Smooth muscle cell (in vitro differentiated cells): ENCODE measurements at regions not wholly inside any gene's neighbourhood (a gene's known extent, or its start where the extent isn't known, plus 50 kb on each side); places are given as distances from the start of the nearest gene placed in this dataset.
"Not testable (repeated sequence)": the region's sequence is repeated elsewhere in the genome, so short reads cannot be mapped to it uniquely, and the experiment has no call there.

Experiments
- DNase-seq: peaks from one replicate; lab custom pipeline; 2025; ENCODE audit not compliant: unreplicated experiment; lab: John Stamatoyannopoulos, UW
- H2AFZ ChIP-seq: fragments of 200-600 bp; sonication (generic); 2 replicates; pipeline ENCODE4 v1.6.0; 2016; ENCODE audit warnings: antibody characterized with exemption, low read depth, mild to moderate bottlenecking
- H3F3A ChIP-seq: fragments of 200-600 bp; sonication (generic); 2 replicates; pipeline ENCODE4 v1.6.0; 2017; ENCODE audit warnings: antibody characterized with exemption, low read depth
- H3K27ac ChIP-seq: fragments of 200-600 bp; sonication (generic); 2 replicates; pipeline ENCODE4 v1.5.1; 2016; ENCODE audit warnings: low read depth, mild to moderate bottlenecking
- H3K27me3 ChIP-seq: fragments of 200-600 bp; sonication (generic); 2 replicates; pipeline ENCODE4 v1.6.1; 2016; ENCODE audit warnings: low read depth, mild to moderate bottlenecking
- H3K36me3 ChIP-seq: fragments of 200-600 bp; sonication (generic); 2 replicates; pipeline ENCODE4 v1.5.1; 2016; ENCODE audit warnings: low read depth
- H3K4me1 ChIP-seq: fragments of 200-600 bp; sonication (generic); 2 replicates; pipeline ENCODE4 v1.5.1; 2016; ENCODE audit warnings: low read depth
- H3K4me2 ChIP-seq: fragments of 200-600 bp; sonication (generic); 2 replicates; pipeline ENCODE4 v1.6.0; 2016; ENCODE audit warnings: mild to moderate bottlenecking
- H3K4me3 ChIP-seq: fragments of 200-600 bp; sonication (generic); 2 replicates; pipeline ENCODE4 v1.5.1; 2016; ENCODE audit warnings: mild to moderate bottlenecking
- H3K79me2 ChIP-seq: fragments of 200-600 bp; sonication (generic); 2 replicates; pipeline ENCODE4 v1.6.0; 2016; ENCODE audit warnings: low read depth, mild to moderate bottlenecking
- H3K9ac ChIP-seq: fragments of 200-600 bp; sonication (generic); 2 replicates; pipeline ENCODE4 v1.6.0; 2016; ENCODE audit warnings: low read depth
- H3K9me3 ChIP-seq: fragments of 200-600 bp; sonication (generic); replicated peaks from 2 replicates; pipeline ENCODE4 v1.5.1; 2016; ENCODE audit warnings: low read depth
- H4K20me1 ChIP-seq: fragments of 200-600 bp; sonication (generic); 2 replicates; pipeline ENCODE4 v1.6.0; 2016; ENCODE audit warnings: low read depth
- WGBS: methylation state at CpG from one replicate; pipeline ENCODE4 v1.1.7; 2016; ENCODE audit warnings: low lambda C conversion rate; 5-methylcytosine and 5-hydroxymethylcytosine counted together
- TF ChIP-seq, protein P1 (sequence below): fragments of 200-600 bp; sonication (generic); IDR thresholded peaks from 2 replicates; pipeline ENCODE4 v1.5.1; 2017; ENCODE audit warnings: borderline replicate concordance, mild to moderate bottlenecking, antibody characterized with exemption; ENCODE audit not compliant: insufficient read depth, poor library complexity, severe bottlenecking

DNA sequence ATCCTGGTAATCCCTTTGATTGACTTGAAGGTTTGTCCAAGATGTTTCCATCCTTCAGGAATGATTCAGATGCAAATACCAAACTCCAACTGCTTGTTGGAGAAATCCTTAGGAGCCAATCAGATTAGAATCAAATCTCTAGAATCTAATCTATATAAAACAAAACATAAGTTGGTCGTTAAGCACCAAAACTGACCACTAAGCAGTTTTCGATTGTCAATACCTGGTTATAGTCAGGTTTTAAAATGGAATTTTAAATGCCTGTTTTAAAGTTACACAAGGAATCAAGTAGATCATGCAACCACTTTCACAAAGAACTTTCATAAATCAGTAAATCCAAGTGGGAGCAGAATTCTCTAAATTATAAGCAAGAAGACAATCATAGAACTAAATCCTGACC lies 236.1 kb downstream of the PARM1 start:
- Histone ChIP-seq H3K4me2 (no peak overlapping the region), H3K9ac (no peak overlapping the region), H4K20me1 (no peaks in the 10 kb centered on the region), H3K36me3 (no peaks in the 10 kb centered on the region), H3K27me3 (no peaks in the 10 kb centered on the region), H3K79me2 (no peaks in the 10 kb centered on the region), H3F3A (no peaks in the 10 kb centered on the region), H2AFZ (no peak overlapping the region), H3K4me1 (no peaks in the 10 kb centered on the region), H3K27ac (no peak overlapping the region), H3K9me3 (no peaks in the 10 kb centered on the region), H3K4me3 (no peak overlapping the region)
- TF ChIP-seq, protein P1, sequence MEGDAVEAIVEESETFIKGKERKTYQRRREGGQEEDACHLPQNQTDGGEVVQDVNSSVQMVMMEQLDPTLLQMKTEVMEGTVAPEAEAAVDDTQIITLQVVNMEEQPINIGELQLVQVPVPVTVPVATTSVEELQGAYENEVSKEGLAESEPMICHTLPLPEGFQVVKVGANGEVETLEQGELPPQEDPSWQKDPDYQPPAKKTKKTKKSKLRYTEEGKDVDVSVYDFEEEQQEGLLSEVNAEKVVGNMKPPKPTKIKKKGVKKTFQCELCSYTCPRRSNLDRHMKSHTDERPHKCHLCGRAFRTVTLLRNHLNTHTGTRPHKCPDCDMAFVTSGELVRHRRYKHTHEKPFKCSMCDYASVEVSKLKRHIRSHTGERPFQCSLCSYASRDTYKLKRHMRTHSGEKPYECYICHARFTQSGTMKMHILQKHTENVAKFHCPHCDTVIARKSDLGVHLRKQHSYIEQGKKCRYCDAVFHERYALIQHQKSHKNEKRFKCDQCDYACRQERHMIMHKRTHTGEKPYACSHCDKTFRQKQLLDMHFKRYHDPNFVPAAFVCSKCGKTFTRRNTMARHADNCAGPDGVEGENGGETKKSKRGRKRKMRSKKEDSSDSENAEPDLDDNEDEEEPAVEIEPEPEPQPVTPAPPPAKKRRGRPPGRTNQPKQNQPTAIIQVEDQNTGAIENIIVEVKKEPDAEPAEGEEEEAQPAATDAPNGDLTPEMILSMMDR, result no peak
- WGBS, result 72% methylated on average over 2 of the region's 2 CpGs
- no peak for DNase-seq

DNA sequence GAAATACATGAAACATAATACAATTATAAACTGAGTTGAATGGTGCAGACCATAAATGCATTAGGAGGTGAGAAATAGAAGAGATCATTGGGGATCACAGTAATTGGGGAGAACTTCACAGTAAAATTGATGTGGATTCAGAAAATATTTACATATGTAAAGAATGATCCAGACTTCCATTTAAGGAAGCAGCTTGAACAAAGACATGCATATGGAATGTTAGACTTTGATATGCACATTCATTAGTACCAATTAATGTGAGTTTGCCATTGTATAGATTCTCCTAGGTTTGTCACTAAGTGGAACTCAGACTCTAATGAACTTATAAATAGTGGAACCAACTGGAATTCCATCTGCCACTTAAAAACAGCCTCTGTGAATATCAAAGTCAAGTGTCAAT lies 235.6 kb downstream of the PARM1 start:
- Histone ChIP-seq H4K20me1 (no peaks in the 10 kb centered on the region), H3K27me3 (no peaks in the 10 kb centered on the region), H3K27ac (no peak overlapping the region), H3K36me3 (no peaks in the 10 kb centered on the region), H3K79me2 (no peaks in the 10 kb centered on the region), H3K4me1 (no peaks in the 10 kb centered on the region), H3F3A (no peaks in the 10 kb centered on the region), H3K9me3 (no peaks in the 10 kb centered on the region), H2AFZ (no peak overlapping the region), H3K9ac (no peak overlapping the region), H3K4me3 (no peak overlapping the region), H3K4me2 (no peak overlapping the region)
- DNase-seq, result no peak
- TF ChIP-seq, protein P1, result no peak

DNA sequence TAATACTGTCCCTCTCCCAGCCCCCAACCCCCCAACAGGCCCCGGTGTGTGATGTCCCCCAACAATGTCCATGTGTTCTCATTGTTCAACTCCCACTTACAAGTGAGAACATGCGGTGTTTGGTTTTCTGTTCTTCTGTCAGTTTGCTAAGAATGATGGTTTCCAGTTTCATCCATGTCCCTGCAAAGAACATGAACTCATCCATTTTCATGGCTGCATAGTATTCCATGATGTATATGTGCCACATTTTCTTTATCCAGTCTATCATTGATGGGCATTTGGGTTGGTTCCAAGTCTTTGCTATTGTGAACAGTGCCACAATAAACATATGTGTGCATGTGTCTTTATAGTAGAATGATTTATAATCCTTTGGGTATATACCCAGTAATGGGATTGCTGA lies 232.2 kb downstream of the PARM1 start:
- H3K36me3 ChIP-seq, H3K4me3 ChIP-seq, H3K4me2 ChIP-seq, H3K27ac ChIP-seq, H3K27me3 ChIP-seq, DNase-seq, H3F3A ChIP-seq, H3K4me1 ChIP-seq, H3K79me2 ChIP-seq, H4K20me1 ChIP-seq, H3K9ac ChIP-seq, H3K9me3 ChIP-seq, H2AFZ ChIP-seq: not testable (repeated sequence)
- 83% methylated on average over 2 of the region's 2 CpGs for WGBS

GRCh38 chr4:75158451-75158850 lies 225.5 kb downstream of the PARM1 start:
- no peak overlapping the region for H3K9ac ChIP-seq
- TF ChIP-seq, protein P1, result no peak
- H3K4me1 ChIP-seq, result no peaks in the 10 kb centered on the region
- no peak overlapping the region for H3K4me3 ChIP-seq
- H3F3A ChIP-seq, result no peaks in the 10 kb centered on the region
- WGBS, result 93% methylated on average over 3 of the region's 3 CpGs
- peaks cover 4% of the 10 kb centered on the region for H3K36me3 ChIP-seq
- DNase-seq, result no peak
- no peaks in the 10 kb centered on the region for H3K27me3 ChIP-seq
- H3K79me2 ChIP-seq, result no peaks in the 10 kb centered on the region
- H3K4me2 ChIP-seq, result no peak overlapping the region
- no peak overlapping the region for H3K27ac ChIP-seq
- peaks cover 5% of the 10 kb centered on the region for H3K9me3 ChIP-seq
- H2AFZ ChIP-seq, result no peak overlapping the region
- no peaks in the 10 kb centered on the region for H4K20me1 ChIP-seq
